Epithelial cell of esophagus (primary cell): ENCODE measurements at regions not wholly inside any gene's neighbourhood (a gene's known extent, or its start where the extent isn't known, plus 50 kb on each side); places are given as distances from the start of the nearest gene placed in this dataset.

Source experiments
- DNase-seq: peaks from one replicate; pipeline ENCODE4 v3.0.0; 2010; ENCODE audit warnings: low read depth
- H3K4me3 ChIP-seq: 2 replicates; pipeline ENCODE4 v1.5.1; 2011; ENCODE audit warnings: mild to moderate bottlenecking, low read length, control low read depth
- CTCF ChIP-seq: IDR thresholded peaks from 2 replicates; pipeline ENCODE4 v1.5.1; 2011; ENCODE audit warnings: low read depth, mild to moderate bottlenecking, low read length, control low read depth, inconsistent platforms; ENCODE audit not compliant: insufficient read depth; ENCODE audit errors: missing control alignments

GRCh38 chr17:72474243-72474642 lies 353.4 kb downstream of the SOX9 start:
- no peak overlapping the region for H3K4me3 ChIP-seq
- DNase-seq = no peak
- TF ChIP-seq CTCF = no peak

GRCh38 chr17:72474719-72475477 lies 354.1 kb downstream of the SOX9 start:
- DNase-seq = no peak
- no peak for TF ChIP-seq CTCF
- no peak overlapping the region for H3K4me3 ChIP-seq

- H3K4me3 ChIP-seq = no peak overlapping the region
- no peak for TF ChIP-seq CTCF
- no peak for DNase-seq
Observed at GRCh38 chr17:72476134-72476533, 355.3 kb downstream of the SOX9 start.

- no peak for DNase-seq
- no peak for TF ChIP-seq CTCF
- H3K4me3 ChIP-seq = no peak overlapping the region
Observed at GRCh38 chr17:72476575-72476986, 355.8 kb downstream of the SOX9 start.

GRCh38 chr17:72477491-72477890 lies 356.7 kb downstream of the SOX9 start:
- H3K4me3 ChIP-seq = no peak overlapping the region
- TF ChIP-seq CTCF = no peak
- DNase-seq = peak; percentile 59

- H3K4me3 ChIP-seq = no peak overlapping the region
- TF ChIP-seq CTCF = peak; percentile 2
Observed at GRCh38 chr17:72479113-72479512, 358.3 kb downstream of the SOX9 start.

GRCh38 chr17:72481572-72481971 lies 360.8 kb downstream of the SOX9 start:
- no peak for DNase-seq
- no peak for TF ChIP-seq CTCF
- H3K4me3 ChIP-seq = no peak overlapping the region

More at GRCh38 chr17:72479113-72479512, 358.3 kb downstream of the SOX9 start:
- no peak for DNase-seq
